ENCODE measurements at regions not wholly inside any gene's neighbourhood (a gene's known extent, or its start where the extent isn't known, plus 50 kb on each side); places are given as distances from the start of the nearest gene placed in this dataset.

DNA sequence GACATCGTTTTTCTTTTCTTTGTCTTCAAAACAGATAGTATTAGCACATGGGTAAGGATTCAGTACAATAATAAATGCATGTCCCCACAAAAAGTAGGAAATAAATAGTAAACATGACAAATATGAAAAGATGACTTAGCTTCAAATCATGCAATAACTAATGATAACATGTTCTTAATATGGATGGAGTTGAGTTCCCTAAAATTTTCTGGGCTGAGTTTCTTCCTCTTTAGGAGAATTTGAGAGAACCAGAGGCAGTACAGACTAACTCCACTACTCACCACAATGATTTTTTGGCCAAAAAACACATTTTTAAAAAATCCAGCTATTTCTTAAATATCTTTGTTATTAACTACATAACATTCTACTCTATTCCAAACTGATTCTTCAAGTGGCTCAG lies 432.3 kb upstream of the HS3ST1 start:
- no peak for DNase-seq (ENCODE audit: low read depth)
- in situ Hi-C loops (cut with HindIII; ENCODE audit: low sequenced_read_pairs) = no loop called here
- TF ChIP-seq, protein P1, sequence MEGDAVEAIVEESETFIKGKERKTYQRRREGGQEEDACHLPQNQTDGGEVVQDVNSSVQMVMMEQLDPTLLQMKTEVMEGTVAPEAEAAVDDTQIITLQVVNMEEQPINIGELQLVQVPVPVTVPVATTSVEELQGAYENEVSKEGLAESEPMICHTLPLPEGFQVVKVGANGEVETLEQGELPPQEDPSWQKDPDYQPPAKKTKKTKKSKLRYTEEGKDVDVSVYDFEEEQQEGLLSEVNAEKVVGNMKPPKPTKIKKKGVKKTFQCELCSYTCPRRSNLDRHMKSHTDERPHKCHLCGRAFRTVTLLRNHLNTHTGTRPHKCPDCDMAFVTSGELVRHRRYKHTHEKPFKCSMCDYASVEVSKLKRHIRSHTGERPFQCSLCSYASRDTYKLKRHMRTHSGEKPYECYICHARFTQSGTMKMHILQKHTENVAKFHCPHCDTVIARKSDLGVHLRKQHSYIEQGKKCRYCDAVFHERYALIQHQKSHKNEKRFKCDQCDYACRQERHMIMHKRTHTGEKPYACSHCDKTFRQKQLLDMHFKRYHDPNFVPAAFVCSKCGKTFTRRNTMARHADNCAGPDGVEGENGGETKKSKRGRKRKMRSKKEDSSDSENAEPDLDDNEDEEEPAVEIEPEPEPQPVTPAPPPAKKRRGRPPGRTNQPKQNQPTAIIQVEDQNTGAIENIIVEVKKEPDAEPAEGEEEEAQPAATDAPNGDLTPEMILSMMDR (IDR thresholded peaks at IDR 0.05; ENCODE audit: low read depth, low read length, missing control alignments) = no peak
- H3K4me3 ChIP-seq (ENCODE audit: low read depth, low read length) = no peak overlapping the region

- in situ Hi-C loops (cut with HindIII; ENCODE audit: low sequenced_read_pairs) = no loop called here
- TF ChIP-seq, protein P1 (IDR thresholded peaks at IDR 0.05; ENCODE audit: low read depth, low read length, missing control alignments) = no peak
- no peak overlapping the region for H3K4me3 ChIP-seq (ENCODE audit: low read depth, low read length)
- no peak for DNase-seq (ENCODE audit: low read depth)
Measured at GRCh38 chr4:11857881-11858280, 429.2 kb upstream of the HS3ST1 start.

GRCh38 chr4:11847167-11847566 lies 418.5 kb upstream of the HS3ST1 start:
- no peak overlapping the region for H3K4me3 ChIP-seq (ENCODE audit: low read depth, low read length)
- TF ChIP-seq, protein P1 (IDR thresholded peaks at IDR 0.05; ENCODE audit: low read depth, low read length, missing control alignments) = no peak
- no peak for DNase-seq (ENCODE audit: low read depth)
- in situ Hi-C loops (cut with HindIII; ENCODE audit: low sequenced_read_pairs) = no loop called here

- in situ Hi-C loops (cut with HindIII; ENCODE audit: low sequenced_read_pairs) = no loop called here
- no peak overlapping the region for H3K4me3 ChIP-seq (ENCODE audit: low read depth, low read length)
- DNase-seq (ENCODE audit: low read depth) = no peak
- TF ChIP-seq, protein P1 (IDR thresholded peaks at IDR 0.05; ENCODE audit: low read depth, low read length, missing control alignments) = no peak
Measured at GRCh38 chr4:11843927-11844326, 415.2 kb upstream of the HS3ST1 start.

- TF ChIP-seq, protein P1 (IDR thresholded peaks at IDR 0.05; ENCODE audit: low read depth, low read length, missing control alignments) = no peak
- DNase-seq (ENCODE audit: low read depth) = no peak
- in situ Hi-C loops (cut with HindIII; ENCODE audit: low sequenced_read_pairs) = no loop called here
- H3K4me3 ChIP-seq (ENCODE audit: low read depth, low read length) = no peak overlapping the region
Measured at GRCh38 chr4:11843340-11843739, 414.6 kb upstream of the HS3ST1 start.

DNA sequence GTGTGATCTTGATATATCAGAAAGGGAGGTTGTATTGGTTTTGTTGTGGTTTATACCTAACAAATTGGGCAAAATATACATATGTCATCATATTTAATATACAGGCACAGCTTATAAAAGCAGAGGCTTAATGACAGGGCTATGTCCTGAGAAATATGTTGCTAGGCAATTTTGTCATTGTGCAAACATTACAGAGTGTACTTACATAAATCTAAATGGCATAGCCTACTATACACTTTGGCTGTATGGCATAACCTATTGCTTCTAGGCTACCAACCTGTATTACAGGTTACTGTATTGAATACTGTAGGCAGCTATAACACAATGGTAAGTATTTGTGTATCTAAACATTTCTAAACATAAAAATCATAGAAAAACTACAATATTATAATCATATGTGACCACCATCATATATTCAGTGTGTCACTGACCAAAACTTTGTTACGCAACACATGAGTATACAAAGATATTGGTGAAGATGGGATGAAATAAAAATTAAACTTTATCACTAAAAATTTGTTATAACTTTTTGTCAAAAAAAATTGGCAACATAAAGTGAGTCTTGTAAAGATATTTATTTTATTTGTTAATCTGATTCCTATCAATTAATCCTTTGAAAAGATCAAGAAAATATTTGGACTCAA lies 414.0 kb upstream of the HS3ST1 start:
- DNase-seq (ENCODE audit: low read depth) = no peak
- in situ Hi-C loops (cut with HindIII; ENCODE audit: low sequenced_read_pairs) = no loop called here
- no peak overlapping the region for H3K4me3 ChIP-seq (ENCODE audit: low read depth, low read length)
- TF ChIP-seq, protein P1 (IDR thresholded peaks at IDR 0.05; ENCODE audit: low read depth, low read length, missing control alignments) = no peak
